ENCODE measurements at regions not wholly inside any gene's neighbourhood (a gene's known extent, or its start where the extent isn't known, plus 50 kb on each side); places are given as distances from the start of the nearest gene placed in this dataset.

GRCh38 chr3:40780291-40780924 lies 255.6 kb downstream of the ZNF621 start:
- H3K4me1 ChIP-seq, result peaks cover 21 to 29% (median 27%) of the 10 kb centered on the region in 4 donors
- WGBS, result 15% methylated on average over 19 of the region's 19 CpGs
- H3K4me3 ChIP-seq, result peak overlapping the region; percentile 32 to 40 (median 36)
- H3K9me3 ChIP-seq, result no peaks in the 10 kb centered on the region
- TF ChIP-seq, protein P1, sequence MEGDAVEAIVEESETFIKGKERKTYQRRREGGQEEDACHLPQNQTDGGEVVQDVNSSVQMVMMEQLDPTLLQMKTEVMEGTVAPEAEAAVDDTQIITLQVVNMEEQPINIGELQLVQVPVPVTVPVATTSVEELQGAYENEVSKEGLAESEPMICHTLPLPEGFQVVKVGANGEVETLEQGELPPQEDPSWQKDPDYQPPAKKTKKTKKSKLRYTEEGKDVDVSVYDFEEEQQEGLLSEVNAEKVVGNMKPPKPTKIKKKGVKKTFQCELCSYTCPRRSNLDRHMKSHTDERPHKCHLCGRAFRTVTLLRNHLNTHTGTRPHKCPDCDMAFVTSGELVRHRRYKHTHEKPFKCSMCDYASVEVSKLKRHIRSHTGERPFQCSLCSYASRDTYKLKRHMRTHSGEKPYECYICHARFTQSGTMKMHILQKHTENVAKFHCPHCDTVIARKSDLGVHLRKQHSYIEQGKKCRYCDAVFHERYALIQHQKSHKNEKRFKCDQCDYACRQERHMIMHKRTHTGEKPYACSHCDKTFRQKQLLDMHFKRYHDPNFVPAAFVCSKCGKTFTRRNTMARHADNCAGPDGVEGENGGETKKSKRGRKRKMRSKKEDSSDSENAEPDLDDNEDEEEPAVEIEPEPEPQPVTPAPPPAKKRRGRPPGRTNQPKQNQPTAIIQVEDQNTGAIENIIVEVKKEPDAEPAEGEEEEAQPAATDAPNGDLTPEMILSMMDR (IDR thresholded peaks at IDR 0.05), result peak in 1 of 3 experiments; percentile 32
- TF ChIP-seq POLR2AphosphoS5 (IDR thresholded peaks at IDR 0.05) (peak in 1 of 2 donors; percentile 63), POLR2A (IDR thresholded peaks at IDR 0.05; ENCODE audit: low read depth) (no peak), EP300 (IDR thresholded peaks at IDR 0.05) (no peak)
- H3K27me3 ChIP-seq, result no peaks in the 10 kb centered on the region
- intact Hi-C loops (cut with DNase I), result no loop called here
- DNase-seq (ENCODE audit: extremely low spot score), result peak; percentile 93
- H3K27ac ChIP-seq (replicated peaks in 1 of 4), result peak overlapping the region; percentile 73 to 85 (median 76)
- H3K36me3 ChIP-seq, result no peaks in the 10 kb centered on the region

DNA sequence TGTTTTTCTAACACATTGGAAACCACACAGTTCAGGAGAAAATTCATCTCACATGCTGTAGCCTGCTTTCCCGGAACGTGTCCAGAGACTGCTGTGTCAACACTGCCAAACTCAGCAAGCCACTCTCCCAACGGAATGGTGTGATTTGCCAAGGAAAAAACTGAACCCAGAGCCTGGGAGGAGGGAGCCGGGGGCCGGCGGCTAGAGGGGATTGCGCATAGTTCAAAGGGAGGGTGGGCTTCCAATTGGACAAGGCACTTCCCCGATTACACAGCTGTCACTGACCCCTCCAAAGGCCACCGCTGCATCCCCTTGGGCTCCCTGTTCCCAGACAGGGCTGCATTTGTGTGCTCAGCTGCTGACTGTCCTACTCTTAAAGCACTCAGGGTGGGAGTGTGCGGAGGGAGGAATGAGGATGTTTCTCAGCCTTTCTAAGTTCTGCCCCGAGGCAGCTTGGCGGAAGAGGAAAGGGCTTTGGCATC lies 256.2 kb downstream of the ZNF621 start:
- Histone ChIP-seq H3K4me1 (peaks cover 21 to 29% (median 27%) of the 10 kb centered on the region in 4 donors), H3K27ac (replicated peaks in 1 of 4) (peak overlapping the region; percentile 73 to 85 (median 76)), H3K4me3 (peak overlapping the region; percentile 32 to 40 (median 36)), H3K9me3 (no peaks in the 10 kb centered on the region), H3K36me3 (no peaks in the 10 kb centered on the region), H3K27me3 (no peaks in the 10 kb centered on the region)
- intact Hi-C loops (cut with DNase I), result no loop called here
- TF ChIP-seq POLR2AphosphoS5 (IDR thresholded peaks at IDR 0.05), result no peak
- no peak for TF ChIP-seq EP300 (IDR thresholded peaks at IDR 0.05)
- TF ChIP-seq POLR2A (IDR thresholded peaks at IDR 0.05; ENCODE audit: low read depth), result no peak
- TF ChIP-seq, protein P1 (IDR thresholded peaks at IDR 0.05), result no peak
- WGBS, result 47% methylated on average over 12 of the region's 12 CpGs
- DNase-seq (ENCODE audit: extremely low spot score), result peak; percentile 91

DNA sequence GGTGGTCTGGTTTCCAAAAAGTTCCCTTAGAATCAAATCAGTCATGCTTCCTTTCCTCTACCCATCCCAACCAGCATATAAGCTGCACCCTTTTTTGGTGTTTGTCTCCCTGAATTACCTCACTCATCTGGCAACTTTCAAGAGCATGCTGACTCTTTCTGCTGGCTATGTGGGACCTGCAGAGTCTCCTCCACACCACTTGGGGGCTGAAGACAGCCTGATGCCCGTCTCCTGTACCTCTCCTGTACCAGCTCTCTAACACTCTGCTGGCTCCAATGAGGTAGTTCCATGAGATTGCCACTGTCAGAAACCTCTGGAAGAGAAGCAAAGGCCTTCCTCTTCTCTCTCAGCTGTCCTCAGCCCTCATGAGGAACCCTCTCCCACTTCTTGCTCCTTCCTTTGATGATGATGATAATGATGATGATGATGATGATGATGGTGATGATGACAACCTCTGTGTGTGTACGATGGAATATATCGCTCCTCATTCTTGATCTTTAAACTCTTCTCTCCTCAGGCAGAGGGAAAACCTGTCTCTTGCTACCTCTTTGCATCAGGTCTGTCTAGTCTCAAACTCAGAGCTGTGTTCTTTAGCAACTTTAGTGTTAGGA lies 257.5 kb downstream of the ZNF621 start:
- Histone ChIP-seq H3K27ac (replicated peaks in 1 of 4) (no peak overlapping the region), H3K9me3 (no peaks in the 10 kb centered on the region), H3K27me3 (no peaks in the 10 kb centered on the region), H3K4me1 (peaks cover 21 to 29% (median 27%) of the 10 kb centered on the region in 4 donors), H3K4me3 (no peak overlapping the region), H3K36me3 (no peaks in the 10 kb centered on the region)
- 80% methylated on average over 3 of the region's 3 CpGs for WGBS
- TF ChIP-seq, protein P1 (IDR thresholded peaks at IDR 0.05), result no peak
- TF ChIP-seq POLR2A (IDR thresholded peaks at IDR 0.05; ENCODE audit: low read depth) (no peak), POLR2AphosphoS5 (IDR thresholded peaks at IDR 0.05) (no peak), EP300 (IDR thresholded peaks at IDR 0.05) (no peak)
- intact Hi-C loops (cut with DNase I), result no loop called here
- DNase-seq (ENCODE audit: extremely low spot score), result peak; percentile 79

DNA sequence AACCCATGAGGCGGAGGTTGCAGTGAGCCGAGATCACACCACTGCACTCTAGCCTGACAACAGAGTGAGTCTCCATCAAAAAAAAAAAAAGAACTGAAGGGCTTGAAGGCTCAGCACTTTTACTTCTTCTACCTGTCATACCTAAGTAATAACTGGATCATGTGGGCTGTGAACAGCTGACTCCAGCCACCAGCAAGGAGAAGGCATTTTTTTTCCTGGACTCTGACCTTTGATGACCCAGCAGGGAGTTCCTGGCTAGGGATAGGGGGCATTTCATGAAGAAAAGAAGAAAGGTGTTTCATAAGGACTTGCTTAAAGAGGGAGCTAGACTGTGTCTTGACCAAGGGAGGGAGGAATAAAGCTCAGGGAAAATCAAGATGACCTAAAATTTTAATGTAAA lies 266.0 kb downstream of the ZNF621 start:
- H3K36me3 ChIP-seq, result no peaks in the 10 kb centered on the region
- 100% methylated on average over 2 of the region's 2 CpGs for WGBS
- intact Hi-C loops (cut with DNase I), result no loop called here
- DNase-seq (ENCODE audit: extremely low spot score), result no peak
- no peak overlapping the region for H3K4me3 ChIP-seq
- H3K27ac ChIP-seq (replicated peaks in 1 of 4), result no peak overlapping the region
- H3K27me3 ChIP-seq, result no peaks in the 10 kb centered on the region
- TF ChIP-seq POLR2A (IDR thresholded peaks at IDR 0.05; ENCODE audit: low read depth) (no peak), POLR2AphosphoS5 (IDR thresholded peaks at IDR 0.05) (no peak), EP300 (IDR thresholded peaks at IDR 0.05) (no peak)
- TF ChIP-seq, protein P1 (IDR thresholded peaks at IDR 0.05), result no peak
- H3K9me3 ChIP-seq, result no peaks in the 10 kb centered on the region
- no peaks in the 10 kb centered on the region for H3K4me1 ChIP-seq
